Posterior vena cava (tissue), 2 donors: ENCODE measurements at regions not wholly inside any gene's neighbourhood (a gene's known extent, or its start where the extent isn't known, plus 50 kb on each side); places are given as distances from the start of the nearest gene placed in this dataset.

Experiments
- DNase-seq: peaks from one replicate; pipeline ENCODE4 v3.0.0-alpha.2; 2020; ENCODE audit warnings: low spot score
- intact Hi-C, 2 donors: fragments of 100-400 bp; cut with DNase I; formaldehyde crosslinking; loops; one replicate each; pipeline versions ENCODE4 v1.14.1 to v1.14.2; 2022 to 2023
- donor health status: DM: yes; HTN: yes; CAD: no.
- donor health status: DM: yes; HTN: yes; CAD: no.

- intact Hi-C loops = loop anchor here in 1 of 2 donors (10.0 kb wide), 1 partner anchor 538 kb away; no protein-coding TSS in a partner anchor
- no peak for DNase-seq
These were observed 63.6 kb upstream of the CTTNBP2NL start for GRCh38 chr1:112332176-112333150.

DNA sequence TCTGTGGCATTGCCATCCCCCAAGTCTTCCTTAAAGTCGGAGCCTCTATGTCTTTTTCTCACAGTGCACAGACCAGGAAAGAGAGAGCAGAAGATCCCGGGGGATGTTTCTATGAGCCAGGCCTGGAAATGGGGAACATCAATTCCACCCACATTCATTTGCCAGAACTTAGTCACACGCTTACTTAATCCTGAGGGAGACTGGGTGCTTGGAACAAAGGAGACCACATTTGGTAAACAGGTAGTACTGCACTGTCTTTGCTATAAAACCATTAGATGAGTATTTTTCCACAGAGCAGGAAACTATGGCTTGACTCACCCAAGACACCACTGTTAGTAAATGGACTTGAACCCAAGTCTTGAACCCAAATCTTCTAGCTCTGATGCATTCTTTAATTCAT is 60.7 kb upstream of the CTTNBP2NL start:
- intact Hi-C loops = loop anchor here in 1 of 2 donors (10.0 kb wide), 1 partner anchor 541 kb away; no protein-coding TSS in a partner anchor
- DNase-seq = no peak

GRCh38 chr1:112337028-112337531 is 58.9 kb upstream of the CTTNBP2NL start:
- intact Hi-C loops = loop anchor here in 1 of 2 donors (10.0 kb wide), 1 partner anchor 542 kb away; no protein-coding TSS in a partner anchor
- no peak for DNase-seq

DNA sequence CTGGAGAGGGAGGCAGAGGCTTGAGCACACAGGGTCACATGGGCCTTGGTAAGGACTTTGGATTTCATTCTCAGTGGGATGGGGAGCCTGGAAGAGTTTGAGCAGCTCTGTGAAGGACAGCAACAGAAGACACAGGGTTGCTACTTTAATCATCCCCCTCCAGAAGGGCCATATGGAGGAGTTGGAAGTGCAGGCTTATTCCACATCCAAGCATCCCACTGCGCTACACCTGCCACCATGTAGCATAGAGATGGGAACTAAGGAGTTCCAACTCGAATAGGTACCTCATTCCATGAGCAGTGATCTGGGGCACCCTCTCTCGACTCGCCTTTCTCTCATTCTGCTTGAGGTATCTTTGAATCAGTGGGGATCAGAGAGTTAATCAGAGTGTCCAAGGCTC is 54.0 kb upstream of the CTTNBP2NL start:
- intact Hi-C loops = no loop called here
- DNase-seq = no peak

- DNase-seq = no peak
- intact Hi-C loops = no loop called here
These were observed 53.5 kb upstream of the CTTNBP2NL start for GRCh38 chr1:112342558-112342957.

DNA sequence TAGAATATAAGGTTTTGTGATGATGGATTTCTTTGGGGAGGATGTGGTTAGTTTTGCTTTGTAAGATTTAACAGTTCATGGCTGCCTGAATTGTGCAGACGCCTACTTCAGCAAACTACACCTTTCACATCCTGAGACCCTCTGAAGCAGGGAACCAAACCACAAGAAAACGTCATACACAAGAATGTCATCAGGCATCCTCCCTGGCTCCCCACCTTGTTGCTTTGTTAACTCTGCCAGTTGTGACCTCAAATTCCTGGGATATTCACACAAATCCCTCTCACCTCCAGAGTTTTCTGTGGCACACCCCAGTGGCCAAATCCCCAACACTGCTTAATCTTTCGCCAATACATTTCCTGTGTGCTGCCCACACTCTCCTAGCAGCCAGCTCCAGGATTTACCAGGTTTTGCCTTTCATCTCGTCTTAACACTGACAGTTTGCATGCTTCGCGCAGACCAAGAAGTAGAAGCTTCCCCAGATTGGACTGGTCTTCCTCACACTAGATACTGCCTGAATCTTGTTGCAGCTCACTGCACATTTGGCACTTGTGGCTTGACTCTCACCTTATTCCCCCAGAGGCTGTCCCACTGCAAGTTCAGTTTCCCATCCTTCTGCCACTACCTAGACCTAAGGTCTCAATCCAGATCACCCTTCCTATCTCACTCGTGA is 51.1 kb upstream of the CTTNBP2NL start:
- DNase-seq = no peak
- intact Hi-C loops = no loop called here
